Activated naive CD4-positive, alpha-beta T cell treated with anti-CD3 and anti-CD28 coated beads, Interleukin-2, amount 50 U/mL, for 72 hours (primary cell): ENCODE measurements at regions not wholly inside any gene's neighbourhood (a gene's known extent, or its start where the extent isn't known, plus 50 kb on each side); places are given as distances from the start of the nearest gene placed in this dataset.

Source experiments
- ATAC-seq, 2 donors: fragments of 150-1000 bp; cut with Tn5 transposase; 2 replicates each; pipeline ENCODE4 v1.10.0; 2021; ENCODE audit warnings: mild to moderate bottlenecking in 2 of 2, moderate library complexity in 2 of 2
- DNase-seq, 2 donors: peaks; one replicate each; pipeline ENCODE4 v3.0.0; 2021 to 2022; ENCODE audit warnings: low spot score in 2 of 2
- H3K27ac Mint-ChIP-seq, 2 donors: one replicate each; pipeline ENCODE4 v1.8.0; 2022; ENCODE audit warnings: mild to moderate bottlenecking in 2 of 2, mixed read lengths in 2 of 2
- H3K36me3 Mint-ChIP-seq, 2 donors: one replicate each; pipeline ENCODE4 v1.8.0; 2022; ENCODE audit warnings: mixed read lengths in 2 of 2
- H3K9me3 Mint-ChIP-seq, 2 donors: one replicate each; pipeline ENCODE4 v1.8.0; 2022; ENCODE audit warnings: mixed read lengths in 2 of 2

- ATAC-seq: no peak
- DNase-seq: no peak
- H3K27ac Mint-ChIP-seq: no peak overlapping the region
- H3K36me3 Mint-ChIP-seq: no peaks in the 10 kb centered on the region
- H3K9me3 Mint-ChIP-seq: no peaks in the 10 kb centered on the region
These were observed 492.2 kb upstream of the PSMD7 start for GRCh38 chr16:73804456-73804855.

DNA sequence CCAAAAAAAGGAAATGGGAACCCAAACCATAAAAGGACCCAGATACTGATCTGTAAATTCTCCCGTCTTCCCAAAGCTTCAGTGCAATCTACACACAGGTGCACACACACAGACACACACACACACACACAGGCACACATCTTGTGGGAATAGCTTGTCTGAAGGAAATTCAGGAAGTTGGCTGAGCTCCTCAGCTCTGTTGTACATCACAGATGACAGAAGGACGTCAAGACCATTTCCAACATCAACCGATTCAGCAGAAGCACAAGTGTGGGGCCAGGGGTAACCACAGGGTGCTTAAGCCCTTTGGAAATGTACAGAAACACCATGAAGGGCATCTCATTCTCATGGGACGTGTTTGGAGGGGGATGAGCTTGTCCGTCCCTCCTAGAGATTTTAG lies 498.1 kb upstream of the PSMD7 start:
- Mint-ChIP-seq H3K9me3 (peaks cover 0 to 8% of the 10 kb centered on the region in 2 donors), H3K27ac (no peak overlapping the region), H3K36me3 (no peaks in the 10 kb centered on the region)
- ATAC-seq (no peak), DNase-seq (no peak)

DNA sequence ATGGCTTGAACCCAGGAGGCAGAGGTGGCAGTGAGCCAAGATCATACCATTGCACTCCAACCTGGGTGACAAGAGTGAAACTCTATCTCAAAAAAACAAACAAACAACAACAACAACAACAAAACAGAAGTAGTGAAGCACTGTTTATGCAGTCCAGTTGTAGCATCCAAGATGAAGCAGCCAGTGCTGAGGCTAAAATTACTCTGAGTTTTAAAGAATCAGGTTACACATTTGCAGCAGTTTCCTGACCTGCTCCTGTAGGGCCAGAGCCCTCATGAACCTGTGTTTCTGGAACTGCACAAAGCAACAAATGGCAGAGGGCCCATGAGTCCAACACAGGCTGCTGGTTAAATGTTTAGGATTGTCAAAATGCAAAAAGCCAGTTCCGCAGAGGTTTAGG lies 499.5 kb upstream of the PSMD7 start:
- DNase-seq (no peak), ATAC-seq (no peak)
- Mint-ChIP-seq H3K27ac (no peak overlapping the region), H3K36me3 (no peaks in the 10 kb centered on the region), H3K9me3 (peaks cover 0 to 8% of the 10 kb centered on the region in 2 donors)

DNA sequence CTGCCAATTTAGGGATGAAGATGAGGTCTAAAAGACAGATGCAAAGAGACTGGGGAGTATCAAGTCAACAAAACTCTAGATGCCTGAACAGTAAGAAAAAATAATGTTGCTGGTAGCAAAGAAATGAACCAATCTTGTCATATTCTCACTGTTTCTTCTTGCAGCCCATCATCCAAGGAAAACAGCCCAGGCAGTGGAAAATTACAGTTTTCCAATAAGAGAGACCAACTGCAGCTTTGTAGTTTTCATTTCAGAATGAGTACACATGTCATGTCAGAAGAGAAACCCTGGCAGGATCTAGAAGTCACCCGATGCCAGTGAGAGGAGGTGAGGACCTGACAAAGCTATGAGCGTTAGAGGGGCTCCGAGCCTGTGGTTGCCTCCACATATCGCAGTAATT lies 500.4 kb upstream of the PSMD7 start:
- no peak for DNase-seq
- H3K36me3 Mint-ChIP-seq: no peaks in the 10 kb centered on the region
- no peak overlapping the region for H3K27ac Mint-ChIP-seq
- H3K9me3 Mint-ChIP-seq: peaks cover 0 to 8% of the 10 kb centered on the region in 2 donors
- no peak for ATAC-seq

GRCh38 chr16:73794994-73795393 lies 501.6 kb upstream of the PSMD7 start:
- DNase-seq (no peak), ATAC-seq (no peak)
- H3K36me3 Mint-ChIP-seq: no peaks in the 10 kb centered on the region
- H3K27ac Mint-ChIP-seq: no peak overlapping the region
- H3K9me3 Mint-ChIP-seq: peaks cover 3 to 8% of the 10 kb centered on the region in 2 donors

DNA sequence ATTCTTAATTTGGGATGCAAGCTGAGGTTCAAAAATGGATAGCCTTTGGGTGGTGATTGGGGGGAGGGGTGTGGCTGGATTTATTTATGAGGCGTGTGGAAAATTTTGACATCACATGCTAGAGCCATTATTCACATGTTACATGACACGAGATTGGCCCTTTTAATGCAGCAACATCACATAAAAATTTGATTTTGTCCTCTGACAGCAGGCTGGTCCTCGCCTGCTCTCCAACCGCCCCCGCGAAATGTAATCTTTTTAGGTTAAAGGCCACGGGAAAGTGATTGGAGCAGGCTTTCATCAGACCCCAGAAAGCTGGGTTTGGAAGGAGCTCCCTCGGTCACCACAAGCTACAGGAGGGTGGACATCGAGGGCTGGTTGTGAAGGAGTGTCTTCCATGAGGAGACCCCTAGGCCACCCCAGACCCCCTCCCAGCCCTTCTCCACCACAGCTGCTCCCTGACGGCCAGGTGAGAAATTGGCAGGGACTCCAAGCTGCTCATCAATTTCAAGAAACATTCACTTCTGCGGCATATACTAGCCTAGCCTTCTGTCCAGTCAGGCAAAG lies 502.7 kb upstream of the PSMD7 start:
- Mint-ChIP-seq H3K27ac (no peak overlapping the region), H3K9me3 (peaks cover 3 to 8% of the 10 kb centered on the region in 2 donors)
- no peak for ATAC-seq

GRCh38 chr16:73793260-73793659 lies 503.4 kb upstream of the PSMD7 start:
- ATAC-seq (no peak), DNase-seq (no peak)
- peaks cover 3 to 8% of the 10 kb centered on the region in 2 donors for H3K9me3 Mint-ChIP-seq
- no peak overlapping the region for H3K27ac Mint-ChIP-seq
- H3K36me3 Mint-ChIP-seq: no peaks in the 10 kb centered on the region

More for the DNA sequence above, 502.7 kb upstream of the PSMD7 start:
- no peaks in the 10 kb centered on the region for H3K36me3 Mint-ChIP-seq
- no peak for DNase-seq

- peaks cover 8 to 11% of the 10 kb centered on the region in 2 donors for H3K9me3 Mint-ChIP-seq
- no peak for ATAC-seq
- no peak overlapping the region for H3K27ac Mint-ChIP-seq
- no peak for DNase-seq
- H3K36me3 Mint-ChIP-seq: no peaks in the 10 kb centered on the region
These were observed 504.2 kb upstream of the PSMD7 start for GRCh38 chr16:73792199-73793020.

DNA sequence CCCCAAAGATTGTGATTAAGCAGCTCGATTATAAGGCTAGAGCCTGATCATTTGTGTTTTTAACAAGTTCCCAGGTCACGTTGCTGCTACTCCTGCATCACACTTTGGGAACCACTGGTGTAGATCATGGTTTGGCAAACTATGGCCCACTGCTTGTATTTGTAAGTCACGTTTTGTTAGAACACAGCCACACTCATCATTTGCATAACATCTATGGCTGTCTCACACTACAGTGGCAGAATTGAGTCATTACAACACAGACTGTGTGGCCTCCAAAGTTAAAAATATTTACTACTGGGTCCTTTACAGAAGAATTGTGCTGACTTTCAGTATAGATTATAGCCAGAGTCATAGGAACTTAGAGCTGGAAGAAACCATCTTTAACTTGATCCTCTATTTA lies 515.3 kb upstream of the PSMD7 start:
- ATAC-seq: no peak
- no peak overlapping the region for H3K27ac Mint-ChIP-seq

GRCh38 chr16:73778887-73779286 lies 517.7 kb upstream of the PSMD7 start:
- Mint-ChIP-seq H3K36me3 (no peaks in the 10 kb centered on the region), H3K27ac (no peak overlapping the region), H3K9me3 (peaks cover 3 to 4% of the 10 kb centered on the region in 2 donors)
- no peak for DNase-seq
- no peak for ATAC-seq

More for the DNA sequence above, 515.3 kb upstream of the PSMD7 start:
- Mint-ChIP-seq H3K9me3 (peaks cover 10 to 18% of the 10 kb centered on the region in 2 donors), H3K36me3 (peaks cover 0 to 4% of the 10 kb centered on the region in 2 donors)
- no peak for DNase-seq

DNA sequence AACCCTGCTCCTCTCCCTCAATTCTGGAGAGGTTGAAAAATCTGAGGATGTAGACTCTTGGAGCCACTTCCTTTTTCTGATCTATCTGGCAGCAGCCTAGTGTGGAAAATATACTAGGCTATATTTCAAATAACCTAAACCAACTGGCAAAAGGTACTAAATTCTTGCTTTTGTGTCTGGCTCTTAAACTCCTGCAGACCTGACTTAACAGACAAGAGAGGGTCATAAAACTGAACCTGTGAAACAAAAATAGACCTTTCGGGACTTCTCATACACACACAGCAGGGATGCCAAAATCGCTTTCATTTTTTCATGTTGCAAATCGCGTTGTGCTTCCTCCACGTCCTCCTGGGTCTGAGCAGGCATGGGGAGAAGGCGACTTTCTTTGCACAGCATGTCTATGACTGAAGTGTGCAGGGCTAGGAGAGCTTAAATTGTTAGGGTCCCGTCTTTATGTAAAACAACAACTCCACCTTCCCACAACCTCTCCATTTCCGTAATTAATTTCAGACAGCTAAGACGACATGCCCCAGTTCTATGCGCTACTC lies 520.7 kb upstream of the PSMD7 start:
- H3K9me3 Mint-ChIP-seq: peaks cover 0 to under 1% of the 10 kb centered on the region in 2 donors
- ATAC-seq (no peak), DNase-seq (no peak)
- no peak overlapping the region for H3K27ac Mint-ChIP-seq
- H3K36me3 Mint-ChIP-seq: no peaks in the 10 kb centered on the region

DNA sequence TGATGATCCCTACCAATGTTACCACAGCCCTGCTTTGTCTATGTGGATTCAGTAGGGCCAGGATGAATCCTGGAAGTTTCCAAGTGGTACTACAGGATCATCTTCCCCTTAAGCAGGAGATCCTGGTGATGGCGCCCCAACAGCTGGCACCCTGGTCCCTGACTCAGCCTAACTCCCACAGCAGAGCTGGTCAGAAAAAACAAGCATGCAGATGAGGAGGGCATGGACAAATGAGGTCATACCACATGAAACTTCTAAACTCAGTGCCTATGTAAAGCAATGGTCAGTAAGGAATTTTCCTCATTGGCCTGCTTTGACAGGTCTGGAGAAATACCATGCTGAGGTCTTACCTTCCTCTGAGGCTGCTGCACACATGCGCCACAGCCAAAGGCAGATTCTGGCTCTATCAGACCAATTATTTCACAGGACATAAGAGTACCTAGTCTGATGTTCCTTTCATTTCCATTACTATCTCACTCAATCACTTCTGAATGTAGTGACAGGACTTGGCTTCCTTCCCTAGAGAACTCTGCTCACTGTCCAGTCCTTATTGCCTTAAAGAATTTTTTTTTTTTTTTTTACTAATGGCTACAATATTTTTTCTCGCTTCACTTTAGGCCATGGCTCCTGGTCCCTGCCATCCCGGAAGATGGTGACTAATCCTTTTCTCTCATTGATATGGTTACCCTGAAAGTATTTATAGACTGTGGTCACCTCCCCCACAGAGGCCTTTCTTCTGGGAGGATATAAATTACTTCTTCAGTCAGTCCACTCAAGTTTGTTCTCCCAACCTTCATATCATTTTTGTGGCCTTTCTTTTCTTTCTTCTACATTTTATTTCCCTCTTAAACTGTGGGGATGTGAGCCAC lies 525.2 kb upstream of the PSMD7 start:
- DNase-seq (no peak), ATAC-seq (no peak)
- no peaks in the 10 kb centered on the region for H3K36me3 Mint-ChIP-seq
- H3K9me3 Mint-ChIP-seq: peaks cover 0 to 6% of the 10 kb centered on the region in 2 donors
- no peak overlapping the region for H3K27ac Mint-ChIP-seq

DNA sequence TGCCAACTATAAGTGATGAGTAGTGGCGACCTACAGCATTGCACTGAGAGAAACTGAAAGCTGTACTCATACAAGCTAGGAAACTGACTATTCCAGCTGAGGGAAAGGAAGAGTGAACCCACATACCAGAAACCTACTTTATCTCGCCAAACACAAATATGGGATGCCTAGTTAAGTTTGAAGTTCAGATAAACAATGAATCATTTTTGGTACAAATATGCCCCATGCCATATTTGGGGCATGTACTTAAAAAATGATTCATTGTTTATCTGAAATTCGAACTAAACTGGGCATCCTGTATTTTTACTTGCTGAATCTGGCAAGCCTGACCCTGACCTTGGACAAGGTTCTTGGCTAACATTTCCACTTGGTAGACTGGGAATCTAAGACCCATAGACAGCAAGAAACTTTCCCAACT lies 527.8 kb upstream of the PSMD7 start:
- peaks cover 0 to 8% of the 10 kb centered on the region in 2 donors for H3K9me3 Mint-ChIP-seq
- H3K36me3 Mint-ChIP-seq: no peaks in the 10 kb centered on the region
- ATAC-seq: no peak
- no peak for DNase-seq
- H3K27ac Mint-ChIP-seq: no peak overlapping the region

DNA sequence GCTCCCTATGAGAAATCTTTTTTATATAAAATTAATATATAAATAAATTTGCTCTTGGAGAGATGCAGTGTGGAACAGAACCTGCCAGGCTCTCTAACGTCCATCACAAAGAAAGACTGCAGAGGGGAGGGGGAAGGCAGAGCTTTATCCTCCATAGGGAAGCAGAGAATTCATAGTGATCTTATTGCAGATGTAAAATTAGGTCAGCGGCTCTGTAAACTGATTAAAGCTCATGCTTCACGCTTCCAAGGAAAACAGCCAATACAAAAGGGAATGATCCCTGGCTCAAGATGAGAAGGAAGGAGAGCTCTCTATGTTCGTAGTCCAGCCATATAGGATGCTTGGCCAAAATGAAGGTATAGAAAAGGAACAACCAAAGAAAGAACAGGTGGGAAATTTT lies 532.3 kb upstream of the PSMD7 start:
- no peak for ATAC-seq
- H3K9me3 Mint-ChIP-seq: peaks cover 7 to 8% of the 10 kb centered on the region in 2 donors
- no peaks in the 10 kb centered on the region for H3K36me3 Mint-ChIP-seq
- H3K27ac Mint-ChIP-seq: no peak overlapping the region
- DNase-seq: no peak

DNA sequence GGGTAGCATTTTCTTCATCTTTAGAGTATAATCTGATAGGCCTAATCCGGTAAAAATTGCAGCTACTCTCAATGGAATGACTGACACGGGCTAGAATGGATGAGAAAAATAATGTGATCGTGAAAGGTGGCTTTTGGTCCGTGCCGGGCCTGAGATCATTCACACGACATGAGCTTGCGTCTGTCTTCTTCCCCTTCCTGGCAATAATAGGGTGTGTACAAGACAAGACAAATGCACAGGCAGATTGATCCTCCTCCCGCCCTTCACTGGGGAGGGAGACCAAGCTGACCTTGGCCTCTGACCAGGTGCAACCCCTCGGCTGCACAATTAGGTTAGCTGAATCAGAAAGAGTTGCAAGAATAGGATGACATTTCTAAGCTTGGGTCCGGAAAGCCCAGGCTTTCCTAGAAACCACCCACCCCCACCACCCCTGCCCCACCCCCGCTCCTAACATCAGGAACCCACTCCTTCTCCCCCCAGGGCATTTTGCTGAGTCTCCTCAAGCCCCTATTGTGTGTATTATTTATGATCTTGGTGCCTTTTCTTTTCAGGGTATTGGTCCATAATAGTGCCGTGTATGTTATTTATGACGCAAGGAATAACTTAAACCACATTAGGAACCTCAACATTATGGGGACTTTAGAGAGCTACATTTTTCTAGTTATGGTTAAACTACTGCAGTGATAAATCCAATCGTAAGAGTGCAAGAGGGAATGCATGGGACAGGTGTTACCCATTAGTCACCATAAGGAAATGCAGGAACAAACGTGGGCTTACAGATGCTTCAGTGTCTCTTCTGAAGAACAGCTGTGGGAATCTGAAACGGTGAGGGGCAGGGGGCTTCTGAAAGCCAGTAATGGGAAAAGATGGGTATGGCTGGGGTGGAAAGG lies 540.1 kb upstream of the PSMD7 start:
- Mint-ChIP-seq H3K9me3 (peaks cover 4 to 8% of the 10 kb centered on the region in 2 donors), H3K36me3 (no peaks in the 10 kb centered on the region), H3K27ac (no peak overlapping the region)
- no peak for DNase-seq
- no peak for ATAC-seq

DNA sequence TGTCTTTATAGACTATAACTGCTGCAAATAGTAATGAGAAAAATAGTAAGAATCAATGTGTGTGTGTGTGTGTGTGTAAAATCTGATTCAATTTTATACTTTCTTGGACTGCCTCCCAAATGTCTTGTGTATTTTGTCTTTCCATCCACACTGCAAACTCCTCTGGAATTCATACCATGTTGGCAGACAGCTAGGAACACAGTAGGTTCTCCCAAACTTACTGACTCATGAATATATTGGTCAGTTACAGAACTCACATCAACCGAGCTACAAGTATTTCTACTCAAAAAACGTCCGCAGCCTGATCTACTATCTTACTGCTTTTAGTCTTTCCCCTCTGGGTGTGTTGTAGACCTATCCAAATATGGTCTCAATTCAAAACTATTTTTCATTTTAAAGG lies 542.7 kb upstream of the PSMD7 start:
- ATAC-seq (no peak), DNase-seq (no peak)
- Mint-ChIP-seq H3K36me3 (no peaks in the 10 kb centered on the region), H3K27ac (no peak overlapping the region), H3K9me3 (peaks cover 11 to 14% of the 10 kb centered on the region in 2 donors)
